Progenitor cell of endocrine pancreas (in vitro differentiated cells): ENCODE measurements at regions not wholly inside any gene's neighbourhood (a gene's known extent, or its start where the extent isn't known, plus 50 kb on each side); places are given as distances from the start of the nearest gene placed in this dataset.

Experiments
- DNase-seq: peaks from one replicate; pipeline ENCODE4 v3.0.0; 2021; ENCODE audit warnings: low spot score; ENCODE audit not compliant: unreplicated experiment
- H3K27ac Mint-ChIP-seq: 2 replicates; pipeline ENCODE4 v1.8.0; 2021; ENCODE audit warnings: mild to moderate bottlenecking, moderate library complexity, mixed read lengths
- H3K27me3 Mint-ChIP-seq: 2 replicates; pipeline ENCODE4 v1.8.0; 2021; ENCODE audit warnings: mixed read lengths
- H3K36me3 Mint-ChIP-seq: 2 replicates; pipeline ENCODE4 v1.8.0; 2022; ENCODE audit warnings: mixed read lengths; ENCODE audit not compliant: insufficient read depth
- H3K4me1 Mint-ChIP-seq: 2 replicates; pipeline ENCODE4 v1.8.0; 2021; ENCODE audit warnings: low read depth, mixed read lengths
- H3K4me3 Mint-ChIP-seq: 2 replicates; pipeline ENCODE4 v1.8.0; 2021; ENCODE audit warnings: low read depth, mild to moderate bottlenecking, moderate library complexity, mixed read lengths
- H3K9me3 Mint-ChIP-seq: 2 replicates; pipeline ENCODE4 v1.8.0; 2021; ENCODE audit warnings: low read depth, mixed read lengths
- CTCF ChIP-seq: fragments of 200-600 bp; sonication (generic); IDR thresholded peaks from one replicate; pipeline ENCODE4 v1.5.0; 2021; ENCODE audit warnings: antibody characterized with exemption, mild to moderate bottlenecking; ENCODE audit not compliant: unreplicated experiment

DNA sequence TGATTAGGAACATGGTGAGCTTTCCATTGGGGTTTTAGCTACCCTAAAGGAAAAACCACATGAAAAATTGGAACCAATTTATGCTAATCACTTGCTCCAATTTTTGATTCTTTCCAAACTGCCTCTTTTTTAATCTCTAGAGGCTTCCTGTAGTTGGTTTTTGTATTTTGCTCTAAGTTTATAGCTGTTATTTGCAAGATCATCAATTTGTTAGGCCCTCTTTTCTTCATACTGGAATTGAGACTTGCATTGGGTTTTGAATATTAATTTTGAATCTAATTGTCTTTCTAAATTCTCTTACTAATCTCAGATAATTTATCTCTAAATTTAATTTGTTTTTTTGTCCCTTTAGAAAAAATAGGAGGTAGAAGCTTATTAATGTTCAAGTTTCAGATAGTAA, 713.3 kb downstream of the REEP3 start:
- DNase-seq, result no peak
- Mint-ChIP-seq H3K4me3 (no peak overlapping the region), H3K4me1 (no peaks in the 10 kb centered on the region), H3K27ac (no peak overlapping the region), H3K36me3 (no peaks in the 10 kb centered on the region), H3K27me3 (no peaks in the 10 kb centered on the region), H3K9me3 (no peaks in the 10 kb centered on the region)
- TF ChIP-seq CTCF, result no peak

DNA sequence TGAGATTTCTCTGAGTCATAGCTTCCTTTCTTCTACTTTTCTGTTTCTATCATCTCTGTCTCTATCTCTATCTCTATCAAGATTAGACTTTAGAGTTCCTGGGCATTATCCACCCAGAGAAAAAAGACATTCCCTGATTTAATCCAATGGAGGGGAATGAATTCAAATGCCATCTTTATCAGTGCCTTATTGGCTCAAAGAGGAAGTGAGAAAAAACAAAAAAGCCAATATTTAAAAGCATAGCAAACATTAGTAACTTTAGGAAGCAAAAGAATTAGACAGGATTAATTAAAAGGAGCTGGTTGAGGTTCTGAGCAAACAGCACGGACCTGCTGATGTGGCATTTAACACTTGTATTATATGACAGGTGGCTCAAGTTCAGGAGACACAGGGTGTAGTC, 736.5 kb downstream of the REEP3 start:
- peaks cover 2% of the 10 kb centered on the region for H3K4me1 Mint-ChIP-seq
- H3K4me3 Mint-ChIP-seq, result no peak overlapping the region
- no peak for DNase-seq
- H3K9me3 Mint-ChIP-seq, result peaks cover 4% of the 10 kb centered on the region
- TF ChIP-seq CTCF, result no peak
- no peak overlapping the region for H3K27ac Mint-ChIP-seq
- H3K36me3 Mint-ChIP-seq, result no peaks in the 10 kb centered on the region
- no peaks in the 10 kb centered on the region for H3K27me3 Mint-ChIP-seq

DNA sequence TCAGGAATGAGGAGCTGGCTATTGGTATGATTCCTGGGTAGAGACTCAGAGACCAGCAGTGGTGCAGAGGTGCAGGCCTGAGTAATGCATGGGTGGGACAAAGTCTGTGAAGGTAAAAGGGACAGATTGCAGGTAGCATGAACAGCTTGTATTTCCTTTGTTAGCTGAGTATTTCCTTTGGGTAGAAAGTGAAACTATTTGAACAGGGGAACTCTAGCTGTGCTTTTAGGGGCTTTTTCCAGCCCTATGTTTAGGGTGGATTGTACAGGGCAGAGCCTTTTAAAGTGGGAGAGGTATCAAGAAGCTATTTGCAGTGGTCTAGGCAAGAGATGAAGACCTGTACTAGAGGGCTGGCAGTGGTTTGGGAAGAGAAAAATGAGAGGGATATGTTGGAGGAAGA, 739.9 kb downstream of the REEP3 start:
- TF ChIP-seq CTCF, result no peak
- Mint-ChIP-seq H3K27ac (no peak overlapping the region), H3K4me3 (no peak overlapping the region), H3K4me1 (peaks cover 2% of the 10 kb centered on the region), H3K36me3 (no peaks in the 10 kb centered on the region), H3K27me3 (no peaks in the 10 kb centered on the region), H3K9me3 (no peaks in the 10 kb centered on the region)
- no peak for DNase-seq

DNA sequence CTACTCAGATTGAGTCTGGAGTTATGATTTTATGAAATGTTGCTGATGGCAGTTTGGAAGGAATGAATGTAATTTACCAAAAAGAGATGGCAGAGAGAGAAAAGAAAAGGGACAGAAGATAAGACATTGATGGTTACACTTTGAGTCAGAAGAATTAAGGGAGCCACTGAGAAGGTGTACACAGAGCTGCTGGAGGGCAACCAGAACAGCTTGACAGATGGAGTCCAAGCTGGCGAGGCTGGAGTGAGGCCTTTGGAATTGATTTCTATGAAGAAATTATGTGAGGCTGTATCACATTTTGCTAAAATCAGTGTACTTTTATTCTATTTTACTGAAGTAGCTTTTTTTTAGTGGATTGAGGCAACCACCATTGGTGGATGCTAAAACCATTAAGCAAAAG, 740.5 kb downstream of the REEP3 start:
- Mint-ChIP-seq H3K36me3 (no peaks in the 10 kb centered on the region), H3K27ac (no peak overlapping the region), H3K9me3 (no peaks in the 10 kb centered on the region), H3K4me1 (peaks cover 2% of the 10 kb centered on the region), H3K4me3 (no peak overlapping the region), H3K27me3 (no peaks in the 10 kb centered on the region)
- no peak for TF ChIP-seq CTCF
- no peak for DNase-seq

GRCh38 chr10:64265961-64266360, 744.8 kb downstream of the REEP3 start:
- Mint-ChIP-seq H3K4me3 (no peak overlapping the region), H3K27me3 (no peaks in the 10 kb centered on the region), H3K36me3 (no peaks in the 10 kb centered on the region), H3K27ac (no peak overlapping the region), H3K4me1 (no peaks in the 10 kb centered on the region), H3K9me3 (no peaks in the 10 kb centered on the region)
- DNase-seq, result no peak
- TF ChIP-seq CTCF, result no peak
